WTC11 (cell line): ENCODE measurements at regions not wholly inside any gene's neighbourhood (a gene's known extent, or its start where the extent isn't known, plus 50 kb on each side); places are given as distances from the start of the nearest gene placed in this dataset.

Source experiments
- ATAC-seq: fragments of 200-7000 bp; cut with Tn5 transposase; 2 replicates; pipeline ENCODE4 v1.10.0; 2021; ENCODE audit warnings: mild to moderate bottlenecking, moderate library complexity
- CTCF ChIA-PET: fragments of 300-600 bp; sonication (Branson Sonifier 250); formaldehyde crosslinking; loops from one replicate; lab custom pipeline; 2021; ENCODE audit warnings: antibody characterized with exemption; lab: Charles Lee
- POLR2A ChIA-PET: fragments of 350-600 bp; sonication (Branson Sonifier 250); formaldehyde crosslinking; loops from one replicate; lab custom pipeline; 2021; ENCODE audit warnings: antibody characterized with exemption; lab: Charles Lee
- DNase-seq: peaks from one replicate; pipeline ENCODE4 v3.0.0; 2021; ENCODE audit warnings: low spot score
- H3K27ac Mint-ChIP-seq: 2 replicates; pipeline ENCODE4 v1.8.0; 2021; ENCODE audit warnings: mixed read lengths
- H3K27me3 Mint-ChIP-seq: 2 replicates; pipeline ENCODE4 v1.8.0; 2021; ENCODE audit warnings: low read depth, mild to moderate bottlenecking, moderate library complexity, mixed read lengths
- H3K36me3 Mint-ChIP-seq: 2 replicates; pipeline ENCODE4 v1.8.0; 2021; ENCODE audit warnings: mixed read lengths
- H3K4me1 Mint-ChIP-seq: 2 replicates; pipeline ENCODE4 v1.8.0; 2022; ENCODE audit warnings: mixed read lengths
- H3K4me3 Mint-ChIP-seq: 2 replicates; pipeline ENCODE4 v1.8.0; 2021; ENCODE audit warnings: mild to moderate bottlenecking, moderate library complexity, mixed read lengths
- H3K9me3 Mint-ChIP-seq: 2 replicates; pipeline ENCODE4 v1.8.0; 2021; ENCODE audit warnings: mixed read lengths
- EMX1 ChIP-seq: fragments of 250-450 bp; sonication (Bioruptor Pico); IDR thresholded peaks from 2 replicates; pipeline ENCODE4 v1.8.0; 2021; ENCODE audit warnings: mild to moderate bottlenecking
- ESRRA ChIP-seq: sonication (generic); formaldehyde crosslinking; IDR thresholded peaks from 2 replicates; pipeline ENCODE4 v1.8.1; 2022; ENCODE audit warnings: mild to moderate bottlenecking, missing genetic modification reagents, borderline replicate concordance
- ETV6 ChIP-seq: sonication (generic); formaldehyde crosslinking; IDR thresholded peaks from 2 replicates; pipeline ENCODE4 v1.8.1; 2022; ENCODE audit warnings: mild to moderate bottlenecking, missing genetic modification reagents
- FOXJ3 ChIP-seq: sonication (generic); formaldehyde crosslinking; IDR thresholded peaks from 2 replicates; pipeline ENCODE4 v1.9.0; 2021; ENCODE audit warnings: missing genetic modification reagents, mild to moderate bottlenecking, borderline replicate concordance
- FOXK1 ChIP-seq: sonication (generic); formaldehyde crosslinking; IDR thresholded peaks from 2 replicates; pipeline ENCODE4 v1.8.0; 2022; ENCODE audit warnings: mild to moderate bottlenecking, moderate library complexity, missing genetic modification reagents
- GABPB1 ChIP-seq: sonication (generic); formaldehyde crosslinking; IDR thresholded peaks from 2 replicates; pipeline ENCODE4 v1.8.1; 2023; ENCODE audit warnings: mild to moderate bottlenecking, missing genetic modification reagents
- HMGA2 ChIP-seq: fragments of 250-450 bp; sonication (Bioruptor Pico); IDR thresholded peaks from 2 replicates; pipeline ENCODE4 v1.4.0; 2021; ENCODE audit warnings: mild to moderate bottlenecking, moderate library complexity
- IRF2 ChIP-seq: sonication (generic); formaldehyde crosslinking; IDR thresholded peaks from 2 replicates; pipeline ENCODE4 v1.8.0; 2022; ENCODE audit warnings: low read depth, missing genetic modification reagents, borderline replicate concordance
- NR1H2 ChIP-seq: sonication (generic); formaldehyde crosslinking; IDR thresholded peaks from 2 replicates; pipeline ENCODE4 v1.9.0; 2021; ENCODE audit warnings: mild to moderate bottlenecking, moderate library complexity, missing genetic modification reagents
- NR3C1 ChIP-seq: sonication (generic); formaldehyde crosslinking; conservative IDR thresholded peaks from 2 replicates; pipeline ENCODE4 v1.8.1; 2023; ENCODE audit warnings: low read depth, mild to moderate bottlenecking, missing genetic modification reagents
- SMAD3 ChIP-seq: sonication (generic); formaldehyde crosslinking; IDR thresholded peaks from 2 replicates; pipeline ENCODE4 v1.8.0; 2022; ENCODE audit warnings: missing genetic modification reagents, mild to moderate bottlenecking, borderline replicate concordance
- TEAD4 ChIP-seq: sonication (generic); formaldehyde crosslinking; IDR thresholded peaks from 2 replicates; pipeline ENCODE4 v1.8.0; 2022; ENCODE audit warnings: mild to moderate bottlenecking, missing genetic modification reagents
- ZNF219 ChIP-seq: sonication (generic); formaldehyde crosslinking; IDR thresholded peaks from 2 replicates; pipeline ENCODE4 v1.8.0; 2023; ENCODE audit warnings: missing genetic modification reagents, mild to moderate bottlenecking, borderline replicate concordance
- ZNF317 ChIP-seq: sonication (generic); formaldehyde crosslinking; IDR thresholded peaks from 2 replicates; pipeline ENCODE4 v1.8.1; 2023; ENCODE audit warnings: low read depth, mild to moderate bottlenecking, moderate library complexity, missing genetic modification reagents, borderline replicate concordance
- ZNF396 ChIP-seq: fragments of 250-450 bp; sonication (Bioruptor Pico); IDR thresholded peaks from 2 replicates; pipeline ENCODE4 v1.8.0; 2021; ENCODE audit warnings: mild to moderate bottlenecking, moderate library complexity, borderline replicate concordance
- ZNF671 ChIP-seq: fragments of 250-450 bp; sonication (Bioruptor Pico); IDR thresholded peaks from 2 replicates; pipeline ENCODE4 v1.8.0; 2021; ENCODE audit warnings: mild to moderate bottlenecking
- TF ChIP-seq, protein P1 (sequence below): sonication (generic); formaldehyde crosslinking; IDR thresholded peaks from 2 replicates; pipeline ENCODE4 v1.8.1; 2023; ENCODE audit warnings: mild to moderate bottlenecking, missing genetic modification reagents, moderate library complexity
- TF ChIP-seq, protein P2 (sequence below): sonication (generic); formaldehyde crosslinking; IDR thresholded peaks from 2 replicates; pipeline ENCODE4 v1.8.0; 2022; ENCODE audit warnings: mild to moderate bottlenecking, missing genetic modification reagents
- TF ChIP-seq, protein P3 (sequence below): sonication (generic); formaldehyde crosslinking; IDR thresholded peaks from 2 replicates; pipeline ENCODE4 v1.8.0; 2022; ENCODE audit warnings: missing genetic modification reagents
- TF ChIP-seq, protein P4 (sequence below): sonication (generic); formaldehyde crosslinking; IDR thresholded peaks from 2 replicates; pipeline ENCODE4 v1.8.1; 2022; ENCODE audit warnings: low read depth, mild to moderate bottlenecking, moderate library complexity, missing genetic modification reagents, borderline replicate concordance
- TF ChIP-seq, protein P5 (sequence below): fragments of 250-450 bp; sonication (Bioruptor Pico); IDR thresholded peaks from 2 replicates; pipeline ENCODE4 v1.9.0; 2021; ENCODE audit warnings: mild to moderate bottlenecking

DNA sequence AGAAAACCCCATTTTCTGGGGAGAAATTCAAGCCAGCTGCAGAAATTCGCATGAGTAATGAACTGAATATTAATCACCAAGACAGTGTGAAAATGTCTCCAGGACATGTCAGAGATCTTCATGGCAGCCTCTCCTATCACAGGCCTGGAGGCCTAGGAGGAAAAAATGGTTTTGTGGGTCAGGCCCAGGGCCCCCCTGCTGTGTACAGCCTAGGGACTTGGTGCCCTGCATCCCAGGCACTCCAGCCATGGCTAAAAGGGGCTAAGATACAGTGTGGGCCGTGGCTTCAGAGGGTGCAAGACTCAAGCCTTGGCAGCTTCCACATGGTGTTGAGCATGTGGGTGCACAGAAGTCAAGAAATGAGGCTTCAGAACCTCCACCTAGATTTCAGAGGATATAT, 185.9 kb upstream of the GATB start:
- no peak for TF ChIP-seq HMGA2 (CRISPR knock-in tag)
- no peak for TF ChIP-seq ETV6 (CRISPR knock-in tag)
- no peak for TF ChIP-seq SMAD3
- no peak overlapping the region for H3K4me3 Mint-ChIP-seq
- no peak for ATAC-seq
- CTCF ChIA-PET, result no interaction called here
- peaks cover 39% of the 10 kb centered on the region for H3K36me3 Mint-ChIP-seq
- DNase-seq, result no peak
- H3K9me3 Mint-ChIP-seq, result peaks cover 63% of the 10 kb centered on the region
- POLR2A ChIA-PET, result no interaction called here
- peaks cover 3% of the 10 kb centered on the region for H3K27me3 Mint-ChIP-seq
- H3K4me1 Mint-ChIP-seq, result no peaks in the 10 kb centered on the region
- no peak overlapping the region for H3K27ac Mint-ChIP-seq

DNA sequence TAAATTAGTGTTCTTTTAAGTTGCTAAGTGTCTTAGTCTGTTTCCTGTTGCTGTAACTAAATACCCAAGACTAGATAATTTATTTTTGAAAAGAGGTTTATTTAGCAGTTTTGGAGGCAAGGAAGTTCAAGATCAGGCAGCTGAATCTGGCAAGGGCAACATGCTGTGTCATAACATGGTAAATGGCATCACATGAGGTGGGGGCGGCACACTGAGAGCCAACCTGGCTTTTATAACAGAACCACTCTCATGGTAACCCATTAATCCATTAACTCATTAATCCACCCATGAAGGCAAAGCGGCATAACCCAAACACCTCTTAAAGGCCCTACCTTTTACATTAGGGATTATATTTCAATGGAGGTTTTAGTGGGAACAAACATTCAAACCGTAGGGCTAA, 182.2 kb upstream of the GATB start:
- no peak for DNase-seq
- no peak overlapping the region for H3K27ac Mint-ChIP-seq
- no peak for ATAC-seq
- H3K27me3 Mint-ChIP-seq, result peaks cover 3% of the 10 kb centered on the region
- no peak for TF ChIP-seq ZNF317
- TF ChIP-seq, protein P1, sequence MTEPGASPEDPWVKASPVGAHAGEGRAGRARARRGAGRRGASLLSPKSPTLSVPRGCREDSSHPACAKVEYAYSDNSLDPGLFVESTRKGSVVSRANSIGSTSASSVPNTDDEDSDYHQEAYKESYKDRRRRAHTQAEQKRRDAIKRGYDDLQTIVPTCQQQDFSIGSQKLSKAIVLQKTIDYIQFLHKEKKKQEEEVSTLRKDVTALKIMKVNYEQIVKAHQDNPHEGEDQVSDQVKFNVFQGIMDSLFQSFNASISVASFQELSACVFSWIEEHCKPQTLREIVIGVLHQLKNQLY (CRISPR knock-in tag), result no peak
- TF ChIP-seq, protein P2, sequence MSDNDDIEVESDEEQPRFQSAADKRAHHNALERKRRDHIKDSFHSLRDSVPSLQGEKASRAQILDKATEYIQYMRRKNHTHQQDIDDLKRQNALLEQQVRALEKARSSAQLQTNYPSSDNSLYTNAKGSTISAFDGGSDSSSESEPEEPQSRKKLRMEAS, result no peak
- TF ChIP-seq GABPB1 (CRISPR knock-in tag), result no peak
- no peak for TF ChIP-seq FOXK1 (CRISPR knock-in tag)
- TF ChIP-seq, protein P3, sequence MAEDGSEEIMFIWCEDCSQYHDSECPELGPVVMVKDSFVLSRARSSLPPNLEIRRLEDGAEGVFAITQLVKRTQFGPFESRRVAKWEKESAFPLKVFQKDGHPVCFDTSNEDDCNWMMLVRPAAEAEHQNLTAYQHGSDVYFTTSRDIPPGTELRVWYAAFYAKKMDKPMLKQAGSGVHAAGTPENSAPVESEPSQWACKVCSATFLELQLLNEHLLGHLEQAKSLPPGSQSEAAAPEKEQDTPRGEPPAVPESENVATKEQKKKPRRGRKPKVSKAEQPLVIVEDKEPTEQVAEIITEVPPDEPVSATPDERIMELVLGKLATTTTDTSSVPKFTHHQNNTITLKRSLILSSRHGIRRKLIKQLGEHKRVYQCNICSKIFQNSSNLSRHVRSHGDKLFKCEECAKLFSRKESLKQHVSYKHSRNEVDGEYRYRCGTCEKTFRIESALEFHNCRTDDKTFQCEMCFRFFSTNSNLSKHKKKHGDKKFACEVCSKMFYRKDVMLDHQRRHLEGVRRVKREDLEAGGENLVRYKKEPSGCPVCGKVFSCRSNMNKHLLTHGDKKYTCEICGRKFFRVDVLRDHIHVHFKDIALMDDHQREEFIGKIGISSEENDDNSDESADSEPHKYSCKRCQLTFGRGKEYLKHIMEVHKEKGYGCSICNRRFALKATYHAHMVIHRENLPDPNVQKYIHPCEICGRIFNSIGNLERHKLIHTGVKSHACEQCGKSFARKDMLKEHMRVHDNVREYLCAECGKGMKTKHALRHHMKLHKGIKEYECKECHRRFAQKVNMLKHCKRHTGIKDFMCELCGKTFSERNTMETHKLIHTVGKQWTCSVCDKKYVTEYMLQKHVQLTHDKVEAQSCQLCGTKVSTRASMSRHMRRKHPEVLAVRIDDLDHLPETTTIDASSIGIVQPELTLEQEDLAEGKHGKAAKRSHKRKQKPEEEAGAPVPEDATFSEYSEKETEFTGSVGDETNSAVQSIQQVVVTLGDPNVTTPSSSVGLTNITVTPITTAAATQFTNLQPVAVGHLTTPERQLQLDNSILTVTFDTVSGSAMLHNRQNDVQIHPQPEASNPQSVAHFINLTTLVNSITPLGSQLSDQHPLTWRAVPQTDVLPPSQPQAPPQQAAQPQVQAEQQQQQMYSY (CRISPR knock-in tag), result no peak
- ChIA-PET POLR2A (no interaction called here), CTCF (no interaction called here)
- peaks cover 59% of the 10 kb centered on the region for H3K9me3 Mint-ChIP-seq
- H3K36me3 Mint-ChIP-seq, result peaks cover 35% of the 10 kb centered on the region
- no peaks in the 10 kb centered on the region for H3K4me1 Mint-ChIP-seq
- no peak overlapping the region for H3K4me3 Mint-ChIP-seq

DNA sequence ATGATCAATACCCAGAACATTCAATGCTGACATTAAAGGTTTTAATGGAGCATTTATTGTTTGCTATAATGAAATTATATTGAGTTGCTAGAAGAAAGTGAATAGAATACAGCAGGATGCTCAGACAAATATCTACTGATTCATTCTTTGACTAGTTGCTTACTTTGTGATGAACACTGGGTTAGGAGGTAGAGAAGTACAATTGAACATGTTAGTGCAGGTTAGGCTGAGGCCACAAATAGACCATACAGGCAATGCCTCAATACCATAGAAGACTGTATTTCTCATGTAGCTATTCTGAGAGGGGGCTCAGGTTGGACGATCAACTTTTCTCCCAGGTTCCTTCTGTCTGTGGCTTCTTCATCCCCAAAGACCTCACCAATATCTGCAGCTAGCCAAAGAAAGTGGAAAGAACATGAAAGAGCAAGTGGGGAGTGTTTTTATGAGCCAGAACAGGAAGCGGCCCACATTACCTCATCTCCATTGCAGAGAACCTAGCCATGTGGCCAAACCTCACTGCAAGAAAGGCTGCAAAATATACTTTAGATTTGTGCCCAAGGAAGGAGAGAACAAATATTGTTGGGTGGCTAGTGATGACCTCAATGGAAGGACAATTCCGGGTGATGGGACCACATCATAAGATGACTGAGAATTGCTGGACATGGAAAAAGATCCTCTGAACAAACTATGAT, 180.3 kb upstream of the GATB start:
- ATAC-seq, result no peak
- Mint-ChIP-seq H3K27me3 (no peaks in the 10 kb centered on the region; the same call in 1 of the 2 replicates), H3K4me1 (no peaks in the 10 kb centered on the region), H3K9me3 (peaks cover 40% of the 10 kb centered on the region), H3K4me3 (no peak overlapping the region), H3K27ac (no peak overlapping the region), H3K36me3 (peaks cover 16% of the 10 kb centered on the region)
- TF ChIP-seq ESRRA (CRISPR knock-in tag), result no peak
- TF ChIP-seq, protein P4, sequence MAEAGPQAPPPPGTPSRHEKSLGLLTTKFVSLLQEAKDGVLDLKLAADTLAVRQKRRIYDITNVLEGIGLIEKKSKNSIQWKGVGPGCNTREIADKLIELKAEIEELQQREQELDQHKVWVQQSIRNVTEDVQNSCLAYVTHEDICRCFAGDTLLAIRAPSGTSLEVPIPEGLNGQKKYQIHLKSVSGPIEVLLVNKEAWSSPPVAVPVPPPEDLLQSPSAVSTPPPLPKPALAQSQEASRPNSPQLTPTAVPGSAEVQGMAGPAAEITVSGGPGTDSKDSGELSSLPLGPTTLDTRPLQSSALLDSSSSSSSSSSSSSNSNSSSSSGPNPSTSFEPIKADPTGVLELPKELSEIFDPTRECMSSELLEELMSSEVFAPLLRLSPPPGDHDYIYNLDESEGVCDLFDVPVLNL (CRISPR knock-in tag), result no peak
- ChIA-PET POLR2A (no interaction called here), CTCF (no interaction called here)
- no peak for DNase-seq

DNA sequence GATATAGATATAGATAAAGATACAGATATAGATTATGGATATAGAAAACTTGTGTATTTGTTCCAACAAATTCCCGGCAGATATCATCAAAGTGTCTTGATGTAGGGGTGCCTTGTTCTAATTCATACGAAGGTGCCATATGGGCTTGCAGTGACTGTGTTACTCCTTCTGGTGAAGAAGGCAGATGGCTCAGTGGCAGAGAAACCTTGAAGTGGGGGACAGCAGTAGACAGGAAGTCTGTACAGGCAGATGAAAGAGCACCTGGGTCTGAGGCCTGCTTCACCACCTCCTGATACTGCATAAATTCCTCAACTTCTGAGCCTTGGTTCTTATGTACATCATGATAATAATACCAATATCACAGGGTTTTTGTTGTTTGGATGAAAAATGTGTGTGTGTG, 179.5 kb upstream of the GATB start:
- ChIA-PET POLR2A (no interaction called here), CTCF (no interaction called here)
- DNase-seq (no peak), ATAC-seq (no peak)
- Mint-ChIP-seq H3K4me3 (no peak overlapping the region), H3K27me3 (no peaks in the 10 kb centered on the region), H3K36me3 (peaks cover 12% of the 10 kb centered on the region), H3K4me1 (no peaks in the 10 kb centered on the region), H3K9me3 (peaks cover 32% of the 10 kb centered on the region), H3K27ac (no peak overlapping the region)
- TF ChIP-seq EMX1 (CRISPR knock-in tag) (no peak), FOXJ3 (no peak), TEAD4 (CRISPR knock-in tag) (no peak), IRF2 (CRISPR knock-in tag) (no peak), ZNF671 (CRISPR knock-in tag) (no peak), ZNF396 (CRISPR knock-in tag) (no peak), ZNF219 (CRISPR knock-in tag) (no peak), NR1H2 (no peak), NR3C1 (CRISPR knock-in tag) (no peak)
- TF ChIP-seq, protein P5, sequence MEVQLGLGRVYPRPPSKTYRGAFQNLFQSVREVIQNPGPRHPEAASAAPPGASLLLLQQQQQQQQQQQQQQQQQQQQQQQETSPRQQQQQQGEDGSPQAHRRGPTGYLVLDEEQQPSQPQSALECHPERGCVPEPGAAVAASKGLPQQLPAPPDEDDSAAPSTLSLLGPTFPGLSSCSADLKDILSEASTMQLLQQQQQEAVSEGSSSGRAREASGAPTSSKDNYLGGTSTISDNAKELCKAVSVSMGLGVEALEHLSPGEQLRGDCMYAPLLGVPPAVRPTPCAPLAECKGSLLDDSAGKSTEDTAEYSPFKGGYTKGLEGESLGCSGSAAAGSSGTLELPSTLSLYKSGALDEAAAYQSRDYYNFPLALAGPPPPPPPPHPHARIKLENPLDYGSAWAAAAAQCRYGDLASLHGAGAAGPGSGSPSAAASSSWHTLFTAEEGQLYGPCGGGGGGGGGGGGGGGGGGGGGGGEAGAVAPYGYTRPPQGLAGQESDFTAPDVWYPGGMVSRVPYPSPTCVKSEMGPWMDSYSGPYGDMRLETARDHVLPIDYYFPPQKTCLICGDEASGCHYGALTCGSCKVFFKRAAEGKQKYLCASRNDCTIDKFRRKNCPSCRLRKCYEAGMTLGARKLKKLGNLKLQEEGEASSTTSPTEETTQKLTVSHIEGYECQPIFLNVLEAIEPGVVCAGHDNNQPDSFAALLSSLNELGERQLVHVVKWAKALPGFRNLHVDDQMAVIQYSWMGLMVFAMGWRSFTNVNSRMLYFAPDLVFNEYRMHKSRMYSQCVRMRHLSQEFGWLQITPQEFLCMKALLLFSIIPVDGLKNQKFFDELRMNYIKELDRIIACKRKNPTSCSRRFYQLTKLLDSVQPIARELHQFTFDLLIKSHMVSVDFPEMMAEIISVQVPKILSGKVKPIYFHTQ (CRISPR knock-in tag), result no peak
